HAP-1 (cell line): ENCODE measurements at regions not wholly inside any gene's neighbourhood (a gene's known extent, or its start where the extent isn't known, plus 50 kb on each side); places are given as distances from the start of the nearest gene placed in this dataset.
"Not testable (repeated sequence)": the region's sequence is repeated elsewhere in the genome, so short reads cannot be mapped to it uniquely, and the experiment has no call there.

Experiments
- DNase-seq, 2 experiments: peaks; one replicate each; pipeline ENCODE4 v3.0.0-alpha.2; 2016 to 2020; ENCODE audit warnings: low spot score in 2 of 2
- H3K27me3 ChIP-seq: fragments of 250-450 bp; sonication (Bioruptor Pico); 2 replicates; pipeline ENCODE4 v1.5.1; 2020; ENCODE audit warnings: low read depth, mild to moderate bottlenecking, moderate library complexity
- H3K36me3 ChIP-seq: fragments of 250-450 bp; sonication (Bioruptor Pico); replicated peaks from 2 replicates; pipeline ENCODE4 v1.5.1; 2020; ENCODE audit warnings: mild to moderate bottlenecking
- H3K4me1 ChIP-seq: fragments of 250-450 bp; sonication (Bioruptor Pico); 2 replicates; pipeline ENCODE4 v1.5.1; 2020; ENCODE audit warnings: mild to moderate bottlenecking
- H3K4me3 ChIP-seq: fragments of 250-450 bp; sonication (Bioruptor Pico); 2 replicates; pipeline ENCODE4 v1.5.1; 2020; ENCODE audit warnings: mild to moderate bottlenecking, moderate library complexity
- H3K9me3 ChIP-seq: fragments of 250-450 bp; sonication (Bioruptor Pico); 2 replicates; pipeline ENCODE4 v1.5.1; 2020; ENCODE audit warnings: mild to moderate bottlenecking, moderate library complexity
- in situ Hi-C: fragments of 300-500 bp; cut with MboI; formaldehyde crosslinking; loops from 3 replicates; pipeline ENCODE4 v1.14.3; 2020; ENCODE audit warnings: low sequenced_read_pairs, inconsistent platforms, mixed read lengths

DNA sequence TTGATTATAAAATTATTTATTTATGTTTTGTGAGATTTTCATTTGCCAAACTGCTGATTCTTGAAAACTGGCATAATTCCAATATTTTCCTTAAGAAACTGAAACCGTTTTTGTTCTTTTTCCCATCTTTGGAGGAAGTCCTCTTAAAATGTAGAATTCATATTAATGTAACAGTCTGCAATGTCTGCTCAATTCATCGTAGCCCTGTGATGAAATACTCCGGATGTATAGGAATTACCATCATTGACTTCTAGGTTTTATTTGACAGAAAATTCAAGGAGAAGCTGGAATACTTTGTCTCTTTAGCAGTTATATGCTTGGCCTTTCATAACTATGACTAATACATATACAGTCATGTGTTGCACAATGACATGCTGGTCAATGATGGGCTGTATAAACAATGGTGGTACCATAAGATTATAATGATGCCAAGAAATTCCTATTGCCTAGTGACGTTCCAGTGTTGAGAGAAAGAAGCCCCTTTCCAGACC is 185.0 kb upstream of the GPRIN3 start:
- no peak overlapping the region for H3K4me3 ChIP-seq
- in situ Hi-C loops = loop anchor here (25.0 kb wide), 1 partner anchor 395 kb away; the partner anchor contains the start of gene MMRN1
- no peak for DNase-seq

DNA sequence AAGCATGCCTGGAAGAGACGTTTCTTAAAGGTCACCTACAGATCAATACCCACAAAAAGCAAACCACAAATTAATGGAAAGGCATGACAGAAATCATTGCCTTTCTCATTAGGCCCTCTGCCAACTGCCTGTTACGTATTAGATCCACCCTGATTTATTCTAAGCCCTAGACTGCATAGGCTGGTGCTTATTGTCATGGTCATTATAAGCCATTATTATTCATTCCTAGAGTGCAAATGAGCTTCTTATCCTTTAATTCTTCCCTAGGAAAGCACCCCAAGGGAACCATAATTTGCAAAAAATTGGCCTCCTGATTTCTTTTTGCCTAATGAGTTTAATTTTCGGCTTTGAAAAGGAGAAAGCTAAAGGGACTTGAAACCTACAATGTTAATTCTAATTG is 184.2 kb upstream of the GPRIN3 start:
- no peaks in the 10 kb centered on the region for H3K9me3 ChIP-seq
- H3K36me3 ChIP-seq = no peaks in the 10 kb centered on the region
- H3K27me3 ChIP-seq = no peaks in the 10 kb centered on the region
- DNase-seq = peak; percentile 72 to 95
- in situ Hi-C loops = loop anchor here (25.0 kb wide), 1 partner anchor 396 kb away; the partner anchor contains the start of gene MMRN1
- H3K4me1 ChIP-seq = peaks cover 17% of the 10 kb centered on the region
- H3K4me3 ChIP-seq = no peak overlapping the region

More for the DNA sequence above, 185.0 kb upstream of the GPRIN3 start:
- Histone ChIP-seq H3K4me1 (peaks cover 17% of the 10 kb centered on the region), H3K27me3 (no peaks in the 10 kb centered on the region), H3K36me3 (no peaks in the 10 kb centered on the region), H3K9me3 (no peaks in the 10 kb centered on the region)

DNA sequence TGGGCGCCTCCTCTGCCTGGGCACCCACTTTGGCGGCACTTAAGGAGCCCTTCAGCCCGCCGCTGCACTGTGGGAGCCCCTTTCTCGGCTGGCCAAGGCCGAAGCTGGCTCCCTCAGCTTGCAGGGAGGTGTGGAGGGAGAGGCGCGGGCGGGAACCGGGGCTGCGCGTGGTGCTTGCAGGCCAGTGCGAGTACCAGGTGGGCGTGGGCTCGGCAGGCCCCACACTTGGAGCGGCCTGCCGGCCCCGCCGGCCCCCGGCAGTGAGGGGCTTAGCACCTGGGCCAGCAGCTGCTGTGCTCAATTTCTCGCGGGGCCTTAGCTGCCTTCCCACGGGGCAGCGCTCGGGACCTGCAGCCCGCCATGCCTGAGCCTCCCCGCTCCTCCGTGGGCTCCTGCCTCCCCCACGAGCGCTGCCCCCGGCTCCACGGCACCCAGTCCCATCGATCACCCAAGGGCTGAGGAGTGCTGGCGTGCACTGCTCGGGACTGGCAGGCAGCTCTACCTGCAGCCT is 182.4 kb upstream of the GPRIN3 start:
- not testable (repeated sequence) for H3K9me3 ChIP-seq, H3K36me3 ChIP-seq, H3K4me3 ChIP-seq, DNase-seq, H3K27me3 ChIP-seq
- peaks cover 17% of the 10 kb centered on the region for H3K4me1 ChIP-seq
- in situ Hi-C loops = loop anchor here (25.0 kb wide), 1 partner anchor 397 kb away; the partner anchor contains the start of gene MMRN1

DNA sequence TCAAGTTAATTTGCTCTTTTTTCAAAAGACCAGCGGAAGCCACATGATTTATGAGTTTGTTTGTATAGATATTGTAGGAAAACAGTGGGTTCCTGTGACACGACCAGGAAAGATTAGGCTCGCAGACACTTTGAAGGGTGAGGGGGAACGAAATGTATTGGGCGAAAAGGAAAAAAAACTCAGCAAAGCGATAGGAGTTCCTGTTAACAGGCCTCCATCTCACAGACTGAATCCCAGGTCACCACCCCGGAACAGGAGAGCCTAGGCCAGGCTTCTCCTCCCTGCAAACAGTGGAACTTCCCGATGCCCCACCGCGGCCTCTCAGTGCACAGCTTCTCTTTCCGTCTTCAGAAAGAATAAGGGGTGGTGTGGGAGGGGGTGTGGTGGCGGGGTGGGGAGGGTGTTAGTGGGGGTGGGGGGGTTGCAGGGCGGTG is 181.8 kb upstream of the GPRIN3 start:
- H3K36me3 ChIP-seq = no peaks in the 10 kb centered on the region
- H3K9me3 ChIP-seq = no peaks in the 10 kb centered on the region
- H3K4me1 ChIP-seq = peaks cover 17% of the 10 kb centered on the region
- DNase-seq = no peak
- H3K27me3 ChIP-seq = no peaks in the 10 kb centered on the region
- in situ Hi-C loops = loop anchor here (25.0 kb wide), 1 partner anchor 398 kb away; the partner anchor contains the start of gene MMRN1
- no peak overlapping the region for H3K4me3 ChIP-seq

DNA sequence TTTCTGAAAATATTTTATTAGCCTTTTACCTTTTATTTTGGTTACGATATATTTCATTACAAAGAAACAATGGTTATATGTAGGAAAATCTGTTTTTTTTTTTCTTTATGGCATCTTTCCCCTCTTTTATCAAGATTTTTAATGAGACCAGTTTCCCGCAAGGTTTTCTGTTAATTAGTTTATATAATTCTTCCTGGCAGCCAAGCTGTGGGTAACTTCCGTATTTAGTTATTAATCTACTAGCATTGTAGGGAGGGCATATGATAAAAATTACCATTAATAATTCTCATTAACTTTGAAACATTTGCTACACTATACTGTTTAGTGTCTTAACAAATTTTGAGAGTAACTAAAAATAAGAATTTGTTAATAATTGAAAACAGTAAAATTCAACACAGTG is 181.1 kb upstream of the GPRIN3 start:
- Histone ChIP-seq H3K9me3 (no peaks in the 10 kb centered on the region), H3K36me3 (no peaks in the 10 kb centered on the region), H3K4me3 (no peak overlapping the region), H3K4me1 (peaks cover 17% of the 10 kb centered on the region), H3K27me3 (no peaks in the 10 kb centered on the region)
- in situ Hi-C loops = loop anchor here (25.0 kb wide), 1 partner anchor 399 kb away; the partner anchor contains the start of gene MMRN1
- no peak for DNase-seq

DNA sequence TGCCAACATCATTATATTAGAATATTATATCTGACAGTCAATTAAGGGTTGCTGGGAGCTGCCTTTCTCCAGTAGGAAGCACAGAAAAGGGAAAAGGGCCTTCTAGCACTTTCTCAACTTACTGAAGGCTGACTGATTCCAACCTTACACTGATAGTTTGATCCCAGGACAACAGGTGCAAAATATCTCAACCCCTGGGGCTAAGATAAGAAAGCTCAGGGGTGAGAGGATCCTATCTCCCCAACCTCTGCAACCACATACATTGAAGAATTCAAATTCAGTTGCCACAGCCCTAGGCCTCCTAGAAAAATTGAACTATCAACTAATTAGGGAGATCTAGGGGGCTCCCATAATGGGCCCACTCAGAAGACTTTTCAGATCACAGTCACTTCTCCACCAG is 179.1 kb upstream of the GPRIN3 start:
- H3K27me3 ChIP-seq = no peaks in the 10 kb centered on the region
- H3K4me1 ChIP-seq = peaks cover 6% of the 10 kb centered on the region
- H3K9me3 ChIP-seq = no peaks in the 10 kb centered on the region
- no peaks in the 10 kb centered on the region for H3K36me3 ChIP-seq
- in situ Hi-C loops = loop anchor here (25.0 kb wide), 1 partner anchor 401 kb away; the partner anchor contains the start of gene MMRN1
- DNase-seq = no peak
- H3K4me3 ChIP-seq = no peak overlapping the region

DNA sequence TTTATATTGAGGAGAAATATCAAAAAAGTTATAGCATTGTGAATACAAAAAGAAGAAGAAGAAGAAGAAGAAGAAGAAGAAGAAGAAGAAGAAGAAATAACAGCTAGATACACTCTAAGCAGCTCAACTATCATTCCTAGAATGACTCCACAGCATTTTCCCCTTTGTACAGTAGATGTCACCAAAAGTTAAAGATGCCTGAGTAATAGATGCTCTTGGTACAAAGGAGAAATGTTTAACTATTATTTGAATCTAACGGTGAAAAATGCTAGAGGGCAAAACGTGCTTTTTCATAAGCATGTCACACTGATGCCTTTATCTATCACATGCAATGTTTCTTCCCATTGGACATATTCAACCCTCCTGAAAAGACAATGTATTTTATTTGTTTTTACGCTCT is 178.4 kb upstream of the GPRIN3 start:
- H3K4me1 ChIP-seq = no peaks in the 10 kb centered on the region
- no peaks in the 10 kb centered on the region for H3K9me3 ChIP-seq
- in situ Hi-C loops = loop anchor here (25.0 kb wide), 1 partner anchor 401 kb away; the partner anchor contains the start of gene MMRN1
- peak in 1 of 2 experiments; percentile 74 for DNase-seq
- H3K4me3 ChIP-seq = no peak overlapping the region
- H3K27me3 ChIP-seq = no peaks in the 10 kb centered on the region
- H3K36me3 ChIP-seq = no peaks in the 10 kb centered on the region

DNA sequence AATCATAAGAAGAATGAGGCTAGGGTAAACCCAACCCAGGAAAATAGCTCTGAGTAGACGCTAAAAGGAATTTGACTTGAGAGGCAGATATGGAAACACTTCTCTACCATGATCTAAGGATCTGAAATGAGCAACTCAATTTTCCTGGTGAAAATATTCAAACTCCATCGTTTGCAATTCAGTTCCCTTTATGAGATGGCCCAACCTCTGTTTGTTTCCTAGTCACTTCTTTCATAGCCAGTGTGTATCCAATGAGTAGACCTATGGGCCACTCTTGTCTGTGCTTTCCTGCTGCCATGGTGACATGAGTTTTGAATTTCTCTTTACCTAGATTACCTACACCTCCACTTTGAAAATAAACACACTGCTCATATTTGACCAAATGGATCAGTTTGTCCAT is 176.2 kb upstream of the GPRIN3 start:
- Histone ChIP-seq H3K27me3 (no peaks in the 10 kb centered on the region), H3K36me3 (no peaks in the 10 kb centered on the region), H3K4me3 (no peak overlapping the region), H3K9me3 (no peaks in the 10 kb centered on the region), H3K4me1 (no peaks in the 10 kb centered on the region)
- DNase-seq = no peak
- in situ Hi-C loops = loop anchor here (25.0 kb wide), 1 partner anchor 403 kb away; the partner anchor contains the start of gene MMRN1

DNA sequence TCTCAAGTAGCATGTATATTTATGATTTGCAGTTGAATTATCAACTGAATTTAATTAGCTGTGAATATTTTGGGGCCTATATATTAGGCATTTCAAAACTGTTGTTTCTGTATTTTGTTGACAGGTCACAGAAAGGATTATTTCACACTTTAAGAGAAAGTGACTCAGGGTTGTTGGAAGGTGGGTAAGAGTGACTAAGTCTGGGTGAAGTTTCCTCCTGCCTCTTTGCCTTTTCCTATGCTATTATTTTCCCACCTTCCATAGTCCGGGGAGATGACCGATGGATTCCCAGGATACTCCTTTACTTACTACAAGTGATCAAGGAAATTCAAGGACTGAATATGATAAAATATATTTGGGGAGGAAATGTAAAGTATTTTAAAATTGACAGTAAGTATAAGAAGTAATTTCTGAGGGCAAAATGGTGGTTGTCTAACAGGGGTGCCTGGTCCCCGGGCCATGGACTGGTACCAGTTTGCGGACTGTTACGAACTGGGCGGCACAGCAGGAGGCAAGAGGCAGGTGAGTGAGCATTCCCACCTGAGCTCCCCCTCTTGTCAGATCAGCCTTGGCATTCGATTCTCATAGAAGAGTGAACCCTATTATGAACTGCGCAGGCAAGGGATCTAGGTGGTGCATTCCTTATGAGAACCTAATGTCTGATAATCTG is 175.5 kb upstream of the GPRIN3 start:
- Histone ChIP-seq H3K27me3 (no peaks in the 10 kb centered on the region), H3K9me3 (no peaks in the 10 kb centered on the region), H3K4me3 (no peak overlapping the region), H3K4me1 (no peaks in the 10 kb centered on the region), H3K36me3 (no peaks in the 10 kb centered on the region)
- no peak for DNase-seq
- in situ Hi-C loops = loop anchor here (25.0 kb wide), 1 partner anchor 404 kb away; the partner anchor contains the start of gene MMRN1

DNA sequence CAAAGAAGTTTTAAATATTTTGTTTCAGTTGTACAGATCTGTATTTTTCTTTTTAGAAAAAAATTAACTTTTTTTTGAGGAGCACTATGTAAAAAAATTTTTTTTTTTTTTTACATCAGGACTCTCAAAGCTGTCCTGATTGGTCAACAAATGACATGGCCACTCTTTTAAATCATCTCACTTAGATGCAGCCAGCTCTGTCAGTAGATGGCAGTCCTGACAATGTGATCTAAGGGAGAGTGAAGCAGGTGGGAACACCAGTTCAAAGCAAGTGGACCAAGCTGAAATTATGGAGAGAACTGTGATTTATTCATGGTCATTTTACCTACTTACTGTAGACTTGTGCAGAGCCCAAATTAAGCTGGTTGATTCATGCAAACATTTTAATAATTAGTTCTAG is 174.7 kb upstream of the GPRIN3 start:
- peak; percentile 50 to 76 for DNase-seq
- Histone ChIP-seq H3K4me3 (no peak overlapping the region), H3K9me3 (no peaks in the 10 kb centered on the region; the same call in 1 of the 2 replicates), H3K36me3 (no peaks in the 10 kb centered on the region), H3K4me1 (no peaks in the 10 kb centered on the region), H3K27me3 (no peaks in the 10 kb centered on the region)
- in situ Hi-C loops = loop anchor here (25.0 kb wide), 1 partner anchor 405 kb away; the partner anchor contains the start of gene MMRN1

DNA sequence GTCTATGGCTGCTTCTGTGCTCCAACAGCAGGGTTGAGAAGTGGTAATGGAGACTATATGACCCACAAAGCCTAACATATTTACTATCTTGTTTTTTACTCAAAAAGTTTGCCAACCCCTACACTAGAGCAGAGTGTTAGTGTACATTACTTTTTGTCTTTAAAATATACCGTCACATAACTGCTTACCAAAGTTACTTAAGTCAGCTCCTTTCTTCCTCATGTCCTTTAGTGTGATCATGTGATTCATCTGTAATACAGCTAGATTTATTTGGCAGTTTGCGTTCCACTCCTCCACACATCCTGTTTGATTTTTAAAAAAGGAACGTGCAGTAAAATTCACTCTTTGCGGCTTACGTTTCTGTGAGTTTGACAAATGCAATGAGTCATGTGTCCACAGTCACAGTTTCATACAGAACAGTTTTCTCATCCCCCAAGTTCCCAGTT is 162.4 kb upstream of the GPRIN3 start:
- DNase-seq = no peak
- H3K4me3 ChIP-seq = no peak overlapping the region
- in situ Hi-C loops = loop anchor here (25.0 kb wide), 1 partner anchor 817 kb away; no protein-coding TSS in a partner anchor
- H3K36me3 ChIP-seq = no peaks in the 10 kb centered on the region
- H3K27me3 ChIP-seq = no peaks in the 10 kb centered on the region
- no peaks in the 10 kb centered on the region for H3K9me3 ChIP-seq
- H3K4me1 ChIP-seq = peaks cover 4% of the 10 kb centered on the region; the same call in 1 of the 2 replicates

DNA sequence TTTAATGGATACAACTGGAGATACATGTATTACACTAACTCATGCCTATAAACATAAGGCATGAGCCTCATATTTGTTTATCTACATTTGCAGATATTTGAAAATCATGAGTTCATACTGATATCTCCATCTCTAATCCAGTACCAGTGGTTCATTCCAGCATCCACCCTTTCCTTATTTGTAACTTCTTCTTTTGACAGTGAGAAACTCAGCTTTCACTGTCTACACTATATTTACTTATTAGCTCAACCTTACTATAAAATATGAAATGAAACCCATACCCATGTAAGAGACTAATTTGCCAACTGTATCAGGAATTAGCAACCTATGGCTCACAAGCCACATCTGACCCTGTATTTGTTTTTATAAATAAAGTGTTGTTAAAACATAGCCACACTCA is 161.9 kb upstream of the GPRIN3 start:
- H3K9me3 ChIP-seq = no peaks in the 10 kb centered on the region
- no peak for DNase-seq
- no peaks in the 10 kb centered on the region for H3K36me3 ChIP-seq
- H3K27me3 ChIP-seq = no peaks in the 10 kb centered on the region
- peaks cover 4% of the 10 kb centered on the region; the same call in 1 of the 2 replicates for H3K4me1 ChIP-seq
- no peak overlapping the region for H3K4me3 ChIP-seq
- in situ Hi-C loops = loop anchor here (25.0 kb wide), 1 partner anchor 818 kb away; no protein-coding TSS in a partner anchor

DNA sequence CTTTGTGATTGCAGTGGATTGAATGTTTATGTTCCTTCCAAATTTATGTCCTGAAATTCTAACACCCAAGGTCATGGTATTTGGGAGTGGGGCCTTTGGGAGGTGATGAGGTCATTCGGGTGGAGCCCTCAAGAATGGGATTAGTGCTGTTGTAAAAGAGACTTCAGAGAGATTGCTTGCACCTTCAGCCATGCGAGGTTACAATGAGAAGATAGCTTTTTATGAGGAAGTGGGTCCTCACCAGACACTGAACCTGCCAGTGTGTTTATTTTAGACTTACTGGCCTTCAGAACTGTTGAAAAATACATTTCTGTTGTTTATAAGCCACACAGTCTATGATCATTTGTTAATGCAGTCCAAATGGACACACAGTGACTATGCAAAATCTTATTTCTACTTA is 161.0 kb upstream of the GPRIN3 start:
- Histone ChIP-seq H3K9me3 (no peaks in the 10 kb centered on the region), H3K4me3 (no peak overlapping the region), H3K4me1 (peaks cover 4% of the 10 kb centered on the region; the same call in 1 of the 2 replicates), H3K27me3 (no peaks in the 10 kb centered on the region), H3K36me3 (no peaks in the 10 kb centered on the region)
- in situ Hi-C loops = loop anchor here (25.0 kb wide), 1 partner anchor 819 kb away; no protein-coding TSS in a partner anchor
- no peak for DNase-seq

DNA sequence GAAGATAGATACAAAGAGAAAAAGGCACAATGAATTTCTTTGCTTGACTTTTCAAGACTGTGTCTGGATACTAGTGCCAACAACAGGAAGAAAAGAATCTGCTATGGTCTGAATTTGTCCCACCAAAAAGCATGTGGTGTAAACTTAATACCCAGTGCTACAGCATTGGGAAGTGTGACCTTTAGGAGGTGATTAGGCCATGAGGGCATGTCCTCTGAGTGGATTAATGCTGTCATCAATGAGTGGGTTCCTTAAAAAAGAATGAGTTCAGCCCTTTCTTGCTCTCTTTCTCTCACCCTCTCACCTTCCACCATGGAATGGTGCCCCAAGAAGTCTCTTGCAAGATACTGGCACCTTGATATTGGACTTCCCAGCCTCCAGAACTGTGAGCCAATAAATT is 155.7 kb upstream of the GPRIN3 start:
- no peak for DNase-seq

More for the DNA sequence above, 155.7 kb upstream of the GPRIN3 start:
- Histone ChIP-seq H3K9me3 (no peaks in the 10 kb centered on the region), H3K27me3 (no peaks in the 10 kb centered on the region), H3K36me3 (no peaks in the 10 kb centered on the region), H3K4me1 (no peaks in the 10 kb centered on the region), H3K4me3 (no peak overlapping the region)
- in situ Hi-C loops = loop anchor here (25.0 kb wide), 1 partner anchor 824 kb away; no protein-coding TSS in a partner anchor
